ENCODE measurements at regions not wholly inside any gene's neighbourhood (a gene's known extent, or its start where the extent isn't known, plus 50 kb on each side); places are given as distances from the start of the nearest gene placed in this dataset.
A peak's percentile ranks its signal among the peaks of the same experiment; 100 is the strongest.
"Not testable (repeated sequence)": the region's sequence is repeated elsewhere in the genome, so short reads cannot be mapped to it uniquely, and the experiment has no call there.

- Mint-ChIP-seq H3K4me1 (ENCODE audit: low read depth) (no peaks in the 10 kb centered on the region), H3K4me3 (no peak overlapping the region), H3K27me3 (ENCODE audit: low read depth) (peaks cover 6% of the 10 kb centered on the region), H3K9me3 (no peaks in the 10 kb centered on the region), H3K36me3 (ENCODE audit: insufficient read depth) (no peaks in the 10 kb centered on the region)
- no peak for ATAC-seq
- DNase-seq: no peak
Measured at GRCh38 chr5:157961896-157962590, 103.1 kb upstream of the CLINT1 start.

GRCh38 chr5:157961176-157961575 is 102.2 kb upstream of the CLINT1 start:
- H3K36me3 Mint-ChIP-seq (ENCODE audit: insufficient read depth): no peaks in the 10 kb centered on the region
- H3K4me1 Mint-ChIP-seq (ENCODE audit: low read depth): no peaks in the 10 kb centered on the region
- ATAC-seq (no peak), DNase-seq (no peak)
- no peak overlapping the region for H3K4me3 Mint-ChIP-seq
- peaks cover 11% of the 10 kb centered on the region for H3K27me3 Mint-ChIP-seq (ENCODE audit: low read depth)
- no peaks in the 10 kb centered on the region for H3K9me3 Mint-ChIP-seq

- Mint-ChIP-seq H3K4me3 (no peak overlapping the region), H3K27me3 (ENCODE audit: low read depth) (peaks cover 11% of the 10 kb centered on the region), H3K36me3 (ENCODE audit: insufficient read depth) (no peaks in the 10 kb centered on the region), H3K4me1 (ENCODE audit: low read depth) (no peaks in the 10 kb centered on the region), H3K9me3 (no peaks in the 10 kb centered on the region)
- no peak for ATAC-seq
- DNase-seq: no peak
Measured at GRCh38 chr5:157959370-157959769, 100.4 kb upstream of the CLINT1 start.

- H3K4me3 Mint-ChIP-seq: no peak overlapping the region
- DNase-seq (no peak), ATAC-seq (peak in 1 of 2 donors; percentile 25)
- H3K36me3 Mint-ChIP-seq (ENCODE audit: insufficient read depth): no peaks in the 10 kb centered on the region
- H3K27me3 Mint-ChIP-seq (ENCODE audit: low read depth): peaks cover 13% of the 10 kb centered on the region
- no peaks in the 10 kb centered on the region for H3K9me3 Mint-ChIP-seq
- no peaks in the 10 kb centered on the region for H3K4me1 Mint-ChIP-seq (ENCODE audit: low read depth)
Measured at GRCh38 chr5:157956271-157956885, 97.4 kb upstream of the CLINT1 start.

- no peaks in the 10 kb centered on the region for H3K4me1 Mint-ChIP-seq (ENCODE audit: low read depth)
Measured at GRCh38 chr5:157955541-157956172, 96.7 kb upstream of the CLINT1 start.

GRCh38 chr5:157952374-157952685 is 93.4 kb upstream of the CLINT1 start:
- Mint-ChIP-seq H3K36me3 (ENCODE audit: insufficient read depth) (no peaks in the 10 kb centered on the region), H3K4me1 (ENCODE audit: low read depth) (peaks cover 4% of the 10 kb centered on the region), H3K27me3 (ENCODE audit: low read depth) (peaks cover 16% of the 10 kb centered on the region)

More at GRCh38 chr5:157955541-157956172, 96.7 kb upstream of the CLINT1 start:
- H3K27me3 Mint-ChIP-seq (ENCODE audit: low read depth): peaks cover 13% of the 10 kb centered on the region
- ATAC-seq (no peak), DNase-seq (no peak)
- no peak overlapping the region for H3K4me3 Mint-ChIP-seq
- no peaks in the 10 kb centered on the region for H3K9me3 Mint-ChIP-seq
- H3K36me3 Mint-ChIP-seq (ENCODE audit: insufficient read depth): no peaks in the 10 kb centered on the region

GRCh38 chr5:157951673-157952373 is 92.9 kb upstream of the CLINT1 start:
- H3K36me3 Mint-ChIP-seq (ENCODE audit: insufficient read depth): no peaks in the 10 kb centered on the region

More at GRCh38 chr5:157952374-157952685, 93.4 kb upstream of the CLINT1 start:
- H3K4me3 Mint-ChIP-seq: no peak overlapping the region
- DNase-seq (no peak), ATAC-seq (no peak)
- H3K9me3 Mint-ChIP-seq: no peaks in the 10 kb centered on the region

GRCh38 chr5:157949520-157949919 is 90.6 kb upstream of the CLINT1 start:
- ATAC-seq (no peak), DNase-seq (no peak)
- H3K27me3 Mint-ChIP-seq (ENCODE audit: low read depth): peaks cover 11% of the 10 kb centered on the region
- no peaks in the 10 kb centered on the region for H3K36me3 Mint-ChIP-seq (ENCODE audit: insufficient read depth)
- no peak overlapping the region for H3K4me3 Mint-ChIP-seq
- H3K4me1 Mint-ChIP-seq (ENCODE audit: low read depth): peaks cover 4% of the 10 kb centered on the region
- no peaks in the 10 kb centered on the region for H3K9me3 Mint-ChIP-seq

More at GRCh38 chr5:157951673-157952373, 92.9 kb upstream of the CLINT1 start:
- Mint-ChIP-seq H3K9me3 (no peaks in the 10 kb centered on the region), H3K27me3 (ENCODE audit: low read depth) (peaks cover 14% of the 10 kb centered on the region), H3K4me3 (no peak overlapping the region), H3K4me1 (ENCODE audit: low read depth) (peaks cover 4% of the 10 kb centered on the region)
- DNase-seq (no peak), ATAC-seq (no peak)

GRCh38 chr5:157948738-157949410 is 89.9 kb upstream of the CLINT1 start:
- ATAC-seq: peak; percentile 91 to 93
- Mint-ChIP-seq H3K4me1 (ENCODE audit: low read depth) (peaks cover 4% of the 10 kb centered on the region), H3K27me3 (ENCODE audit: low read depth) (peaks cover 10% of the 10 kb centered on the region), H3K4me3 (no peak overlapping the region), H3K9me3 (no peaks in the 10 kb centered on the region), H3K36me3 (ENCODE audit: insufficient read depth) (no peaks in the 10 kb centered on the region)
- DNase-seq: peak; percentile 71

- H3K27me3 Mint-ChIP-seq (ENCODE audit: low read depth): peaks cover 7% of the 10 kb centered on the region
- H3K9me3 Mint-ChIP-seq: no peaks in the 10 kb centered on the region
- no peaks in the 10 kb centered on the region for H3K36me3 Mint-ChIP-seq (ENCODE audit: insufficient read depth)
- ATAC-seq (no peak), DNase-seq (no peak)
- H3K4me1 Mint-ChIP-seq (ENCODE audit: low read depth): peaks cover 4% of the 10 kb centered on the region
- no peak overlapping the region for H3K4me3 Mint-ChIP-seq
Measured at GRCh38 chr5:157947156-157947555, 88.2 kb upstream of the CLINT1 start.

GRCh38 chr5:157945822-157946221 is 86.9 kb upstream of the CLINT1 start:
- not testable (repeated sequence) for H3K9me3 Mint-ChIP-seq; DNase-seq; H3K4me1 Mint-ChIP-seq (ENCODE audit: low read depth); H3K4me3 Mint-ChIP-seq; H3K27me3 Mint-ChIP-seq (ENCODE audit: low read depth); ATAC-seq; H3K36me3 Mint-ChIP-seq (ENCODE audit: insufficient read depth)

- Mint-ChIP-seq H3K4me1 (ENCODE audit: low read depth) (peaks cover 4% of the 10 kb centered on the region), H3K9me3 (no peaks in the 10 kb centered on the region), H3K36me3 (ENCODE audit: insufficient read depth) (no peaks in the 10 kb centered on the region), H3K27me3 (ENCODE audit: low read depth) (peaks cover 5% of the 10 kb centered on the region), H3K4me3 (no peak overlapping the region)
- no peak for DNase-seq
- ATAC-seq: no peak
Measured at GRCh38 chr5:157944938-157945337, 86.0 kb upstream of the CLINT1 start.

GRCh38 chr5:157944077-157944633 is 85.2 kb upstream of the CLINT1 start:
- ATAC-seq (no peak), DNase-seq (no peak)
- Mint-ChIP-seq H3K4me1 (ENCODE audit: low read depth) (peaks cover 4% of the 10 kb centered on the region), H3K4me3 (no peak overlapping the region), H3K36me3 (ENCODE audit: insufficient read depth) (no peaks in the 10 kb centered on the region), H3K27me3 (ENCODE audit: low read depth) (peaks cover 4% of the 10 kb centered on the region), H3K9me3 (no peaks in the 10 kb centered on the region)

- no peaks in the 10 kb centered on the region for H3K9me3 Mint-ChIP-seq
- H3K4me1 Mint-ChIP-seq (ENCODE audit: low read depth): no peaks in the 10 kb centered on the region
- H3K36me3 Mint-ChIP-seq (ENCODE audit: insufficient read depth): no peaks in the 10 kb centered on the region
- DNase-seq: no peak
- no peak for ATAC-seq
- H3K27me3 Mint-ChIP-seq (ENCODE audit: low read depth): no peaks in the 10 kb centered on the region
- H3K4me3 Mint-ChIP-seq: no peak overlapping the region
Measured at GRCh38 chr5:157942595-157942994, 83.7 kb upstream of the CLINT1 start.
